ENCODE measurements at regions not wholly inside any gene's neighbourhood (a gene's known extent, or its start where the extent isn't known, plus 50 kb on each side); places are given as distances from the start of the nearest gene placed in this dataset.

- intact Hi-C loops (cut with DNase I; ENCODE audit: low total_unique reads) (no loop called here), in situ Hi-C loops (cut with MboI; ENCODE audit: low sequenced_read_pairs in 4 of 4) (no loop called here)
- no peak for TF ChIP-seq POLR2A (IDR thresholded peaks at IDR 0.05)
- Histone ChIP-seq H3K27ac (no peak overlapping the region), H3K36me3 (no peaks in the 10 kb centered on the region), H3K9me3 (no peaks in the 10 kb centered on the region), H3K27me3 (no peaks in the 10 kb centered on the region), H3K4me1 (no peaks in the 10 kb centered on the region), H3K4me3 (no peak overlapping the region)
- DNase-seq: no peak
- ATAC-seq: no peak
Measured at GRCh38 chr10:52903397-52903938, 130.9 kb upstream of the MBL2 start.

- intact Hi-C loops (cut with DNase I; ENCODE audit: low total_unique reads): no loop called here
- H3K4me3 ChIP-seq: no peak overlapping the region
Measured at GRCh38 chr10:52900593-52900992, 128.0 kb upstream of the MBL2 start.

GRCh38 chr10:52897162-52897561 lies 124.6 kb upstream of the MBL2 start:
- intact Hi-C loops (cut with DNase I; ENCODE audit: low total_unique reads): no loop called here
- TF ChIP-seq CTCF (IDR thresholded peaks at IDR 0.05 in 4 of 5, conservative IDR thresholded peaks at IDR 0.05 in 1 of 5) (no peak), POLR2A (IDR thresholded peaks at IDR 0.05) (no peak)
- ATAC-seq: no peak

More at GRCh38 chr10:52900593-52900992, 128.0 kb upstream of the MBL2 start:
- ATAC-seq: no peak
- no peak for DNase-seq
- Histone ChIP-seq H3K4me1 (no peaks in the 10 kb centered on the region), H3K36me3 (no peaks in the 10 kb centered on the region), H3K27ac (no peak overlapping the region), H3K9me3 (no peaks in the 10 kb centered on the region), H3K27me3 (no peaks in the 10 kb centered on the region)
- TF ChIP-seq POLR2A (IDR thresholded peaks at IDR 0.05): no peak
- TF ChIP-seq CTCF (IDR thresholded peaks at IDR 0.05 in 4 of 5, conservative IDR thresholded peaks at IDR 0.05 in 1 of 5): no peak
- in situ Hi-C loops (cut with MboI; ENCODE audit: low sequenced_read_pairs in 4 of 4): no loop called here

GRCh38 chr10:52895059-52895458 lies 122.5 kb upstream of the MBL2 start:
- H3K4me1 ChIP-seq: no peaks in the 10 kb centered on the region
- no peak for ATAC-seq
- no peaks in the 10 kb centered on the region for H3K27me3 ChIP-seq
- TF ChIP-seq CTCF (IDR thresholded peaks at IDR 0.05 in 4 of 5, conservative IDR thresholded peaks at IDR 0.05 in 1 of 5) (no peak), POLR2A (IDR thresholded peaks at IDR 0.05) (no peak)
- no peaks in the 10 kb centered on the region for H3K36me3 ChIP-seq
- H3K4me3 ChIP-seq: no peak overlapping the region
- in situ Hi-C loops (cut with MboI; ENCODE audit: low sequenced_read_pairs in 4 of 4): no loop called here
- intact Hi-C loops (cut with DNase I; ENCODE audit: low total_unique reads): no loop called here
- H3K27ac ChIP-seq: no peak overlapping the region
- DNase-seq: no peak
- no peaks in the 10 kb centered on the region for H3K9me3 ChIP-seq

More at GRCh38 chr10:52897162-52897561, 124.6 kb upstream of the MBL2 start:
- no peak overlapping the region for H3K27ac ChIP-seq
- H3K9me3 ChIP-seq: no peaks in the 10 kb centered on the region
- H3K27me3 ChIP-seq: no peaks in the 10 kb centered on the region
- no peak overlapping the region for H3K4me3 ChIP-seq
- no peaks in the 10 kb centered on the region for H3K4me1 ChIP-seq
- no peaks in the 10 kb centered on the region for H3K36me3 ChIP-seq
- no peak for DNase-seq
- in situ Hi-C loops (cut with MboI; ENCODE audit: low sequenced_read_pairs in 4 of 4): no loop called here

- Histone ChIP-seq H3K9me3 (no peaks in the 10 kb centered on the region), H3K27me3 (no peaks in the 10 kb centered on the region), H3K4me1 (no peaks in the 10 kb centered on the region), H3K36me3 (no peaks in the 10 kb centered on the region), H3K4me3 (no peak overlapping the region), H3K27ac (no peak overlapping the region)
- no peak for ATAC-seq
- in situ Hi-C loops (cut with MboI; ENCODE audit: low sequenced_read_pairs in 4 of 4): no loop called here
- intact Hi-C loops (cut with DNase I; ENCODE audit: low total_unique reads): no loop called here
- no peak for DNase-seq
- TF ChIP-seq POLR2A (IDR thresholded peaks at IDR 0.05): no peak
- no peak for TF ChIP-seq CTCF (IDR thresholded peaks at IDR 0.05 in 4 of 5, conservative IDR thresholded peaks at IDR 0.05 in 1 of 5)
Measured at GRCh38 chr10:52890281-52890680, 117.7 kb upstream of the MBL2 start.
